NCI-H1105 treated with DMSO at 0.1 percent for 48 hours (cell line): ENCODE measurements at regions not wholly inside any gene's neighbourhood (a gene's known extent, or its start where the extent isn't known, plus 50 kb on each side); places are given as distances from the start of the nearest gene placed in this dataset.

Source experiments
- DNase-seq: peaks from one replicate; lab custom pipeline; 2025; lab: John Stamatoyannopoulos, UW

- no peak for DNase-seq
Observed at GRCh38 chr2:18651842-18652774, 62.7 kb upstream of the NT5C1B start.

GRCh38 chr2:18650221-18650620 is 60.9 kb upstream of the NT5C1B start:
- DNase-seq = no peak

GRCh38 chr2:18649502-18650135 is 60.2 kb upstream of the NT5C1B start:
- DNase-seq = no peak

GRCh38 chr2:18648161-18648560 is 58.8 kb upstream of the NT5C1B start:
- DNase-seq = no peak

- no peak for DNase-seq
Observed at GRCh38 chr2:18647731-18648130, 58.4 kb upstream of the NT5C1B start.

- DNase-seq = no peak
Observed at GRCh38 chr2:18645315-18645714, 55.9 kb upstream of the NT5C1B start.

GRCh38 chr2:18644115-18644462 is 54.7 kb upstream of the NT5C1B start:
- no peak for DNase-seq

GRCh38 chr2:18643326-18644114 is 54.2 kb upstream of the NT5C1B start:
- DNase-seq = no peak

- DNase-seq = no peak
Observed at GRCh38 chr2:18641823-18642222, 52.5 kb upstream of the NT5C1B start.

GRCh38 chr2:18639756-18640453 is 50.5 kb upstream of the NT5C1B start:
- DNase-seq = no peak
